B cell (primary cell): ENCODE measurements at regions not wholly inside any gene's neighbourhood (a gene's known extent, or its start where the extent isn't known, plus 50 kb on each side); places are given as distances from the start of the nearest gene placed in this dataset.

Experiments
- ATAC-seq: fragments of 200-7000 bp; cut with Tn5 transposase; one replicate; pipeline ENCODE4 v1.10.0; 2021; ENCODE audit warnings: low read depth, mild to moderate bottlenecking, moderate number of reproducible peaks, moderate library complexity
- CTCF ChIA-PET: fragments of 350-600 bp; sonication (Branson Sonifier 250); formaldehyde crosslinking; loops from one replicate; lab custom pipeline; 2021; ENCODE audit warnings: antibody characterized with exemption, inconsistent platforms; lab: Charles Lee
- POLR2A ChIA-PET: fragments of 350-600 bp; sonication (Branson Sonifier 250); formaldehyde crosslinking; loops from one replicate; lab custom pipeline; 2021; ENCODE audit warnings: antibody characterized with exemption; lab: Charles Lee
- DNase-seq: peaks from one replicate; pipeline ENCODE4 v3.0.0; 2013
- H2AFZ ChIP-seq: 2 replicates; pipeline ENCODE4 v1.6.1; 2012; ENCODE audit warnings: mild to moderate bottlenecking, low read depth, low read length; ENCODE audit not compliant: insufficient read depth, poor library complexity, severe bottlenecking
- H3K27ac ChIP-seq, 2 donors: 1 replicate in 1 of 2; 2 replicates in 1 of 2; pipeline ENCODE4 v1.5.1; 2012 to 2013; ENCODE audit warnings: low read length in 2 of 2, mild to moderate bottlenecking in 2 of 2, moderate library complexity in 1 of 2
- H3K27me3 ChIP-seq, 4 experiments: fragments of 200-600 bp in 1 of 4; sonication (generic) in 1 of 4; replicated peaks in 1 of 4; 1 replicate in 2 of 4; 2 replicates in 2 of 4; pipeline versions ENCODE4 v1.6.1 to v1.7.0; 2013 to 2016; ENCODE audit warnings: low read length in 3 of 4, mild to moderate bottlenecking in 2 of 4, mixed read lengths in 1 of 4, moderate library complexity in 1 of 4; ENCODE audit not compliant: insufficient read depth in 4 of 4, control insufficient read depth in 3 of 4; ENCODE audit errors: control extremely low read depth in 1 of 4
- H3K36me3 ChIP-seq, 2 experiments: replicated peaks in 1 of 2; 1 replicate in 1 of 2; 2 replicates in 1 of 2; pipeline versions ENCODE4 v1.6.1 to v1.7.1; 2013; ENCODE audit warnings: low read length in 1 of 2; ENCODE audit not compliant: insufficient read depth in 2 of 2, control insufficient read depth in 1 of 2; ENCODE audit errors: control extremely low read depth in 1 of 2, extremely low read depth in 1 of 2
- H3K4me1 ChIP-seq, 2 donors: fragments of 200-600 bp in 1 of 2; sonication (generic) in 1 of 2; 1 replicate in 1 of 2; 2 replicates in 1 of 2; pipeline versions ENCODE4 v1.5.1 to v1.6.1; 2013 to 2017; ENCODE audit warnings: low read length in 2 of 2; ENCODE audit not compliant: control insufficient read depth in 2 of 2, insufficient read depth in 2 of 2
- H3K4me2 ChIP-seq: replicated peaks from 2 replicates; pipeline ENCODE3; 2012; ENCODE audit warnings: mild to moderate bottlenecking, low read depth, low read length; ENCODE audit not compliant: poor library complexity, severe bottlenecking
- H3K4me3 ChIP-seq, 5 experiments: fragments of 200-600 bp in 1 of 5; sonication (generic) in 1 of 5; 1 replicate in 3 of 5; 2 replicates in 2 of 5; pipeline versions ENCODE4 v1.5.1 to v1.7.0; 2011 to 2016; ENCODE audit warnings: low read length in 4 of 5, mild to moderate bottlenecking in 4 of 5, low read depth in 2 of 5, control low read depth in 1 of 5, moderate library complexity in 1 of 5; ENCODE audit not compliant: insufficient read depth in 1 of 5; ENCODE audit errors: control extremely low read depth in 1 of 5, extremely low read depth in 1 of 5
- H3K79me2 ChIP-seq: fragments of 200-600 bp; sonication (generic); one replicate; pipeline ENCODE4 v1.6.0; 2016; ENCODE audit warnings: low read length; ENCODE audit not compliant: control insufficient read depth, insufficient read depth
- H3K9ac ChIP-seq: fragments of 200-600 bp; sonication (generic); 2 replicates; pipeline ENCODE4 v1.6.1; 2017; ENCODE audit warnings: mild to moderate bottlenecking, low read length, moderate library complexity
- H3K9me3 ChIP-seq, 3 donors: one replicate each; pipeline versions ENCODE4 v1.6.1 to v1.7.1; 2013; ENCODE audit warnings: low read length in 2 of 3; ENCODE audit not compliant: control insufficient read depth in 2 of 3, insufficient read depth in 1 of 3; ENCODE audit errors: control extremely low read depth in 1 of 3
- H4K20me1 ChIP-seq: 2 replicates; pipeline ENCODE4 v1.6.0; 2012; ENCODE audit warnings: mild to moderate bottlenecking, low read length; ENCODE audit not compliant: insufficient read depth, control insufficient read depth, poor library complexity, severe bottlenecking
- H3K27ac Mint-ChIP-seq: one replicate; pipeline ENCODE4 v1.8.0; 2021; ENCODE audit warnings: mixed read lengths
- H3K27me3 Mint-ChIP-seq: one replicate; pipeline ENCODE4 v1.8.0; 2021; ENCODE audit warnings: mixed read lengths
- H3K4me1 Mint-ChIP-seq: one replicate; pipeline ENCODE4 v1.8.0; 2021; ENCODE audit warnings: mixed read lengths
- H3K4me3 Mint-ChIP-seq: one replicate; pipeline ENCODE4 v1.8.0; 2021; ENCODE audit warnings: mixed read lengths
- H3K9me3 Mint-ChIP-seq: one replicate; pipeline ENCODE4 v1.8.0; 2022; ENCODE audit warnings: mixed read lengths; ENCODE audit not compliant: insufficient read depth
- EZH2 ChIP-seq: IDR thresholded peaks from 2 replicates; pipeline ENCODE4 v1.6.1; 2012; ENCODE audit warnings: borderline replicate concordance, low read depth, mild to moderate bottlenecking, moderate library complexity, low read length; ENCODE audit not compliant: insufficient read depth, poor library complexity, severe bottlenecking
- WGBS: methylation state at CpG from one replicate; pipeline ENCODE4 v1.1.5; 2013; ENCODE audit warnings: missing lambda C conversion rate; ENCODE audit not compliant: insufficient coverage; 5-methylcytosine and 5-hydroxymethylcytosine counted together
- intact Hi-C: fragments of 100-400 bp; cut with micrococcal nuclease; formaldehyde crosslinking; loops from one replicate; pipeline ENCODE4 v1.10.0; 2022
- TF ChIP-seq, protein P1 (sequence below): fragments of 200-600 bp; IDR thresholded peaks from one replicate; pipeline ENCODE4 v1.8.0; 2022; ENCODE audit warnings: antibody characterized with exemption, mild to moderate bottlenecking

DNA sequence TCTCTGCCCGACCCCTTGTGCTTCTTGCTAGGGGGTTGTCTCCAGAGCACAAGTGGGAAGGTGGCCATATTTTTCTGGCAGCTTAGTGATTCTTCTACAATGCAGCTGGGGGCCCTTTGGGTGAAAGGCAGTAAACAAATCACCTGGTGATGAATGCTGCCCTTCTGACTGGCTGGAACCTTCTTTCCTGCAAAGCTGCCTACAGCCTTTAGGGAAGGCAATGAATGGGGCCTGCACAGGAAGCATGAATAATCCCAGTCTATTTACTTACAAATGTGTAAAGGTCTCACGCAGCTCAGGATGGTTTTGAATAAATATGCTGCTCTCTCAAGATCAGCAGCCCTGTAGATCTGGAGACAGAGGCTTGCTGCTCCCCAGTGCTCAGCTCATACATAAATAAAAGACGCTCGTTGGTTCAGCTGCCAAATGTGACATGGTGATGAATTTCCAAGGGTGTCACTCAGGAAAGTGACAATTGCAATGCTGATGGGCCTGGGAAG, 289.2 kb downstream of the TDRD15 start:
- intact Hi-C loops: no loop called here
- H3K9ac ChIP-seq: no peak overlapping the region
- no peak for ATAC-seq
- POLR2A ChIA-PET: no interaction called here
- no peak overlapping the region for H3K27ac ChIP-seq
- H3K4me2 ChIP-seq: no peak overlapping the region
- no peaks in the 10 kb centered on the region for H3K9me3 ChIP-seq
- Mint-ChIP-seq H3K9me3 (no peaks in the 10 kb centered on the region), H3K4me3 (no peak overlapping the region), H3K27me3 (no peaks in the 10 kb centered on the region), H3K4me1 (no peaks in the 10 kb centered on the region), H3K27ac (no peak overlapping the region)
- H3K27me3 ChIP-seq: no peaks in the 10 kb centered on the region
- no peak overlapping the region for H3K4me3 ChIP-seq
- DNase-seq: no peak
- CTCF ChIA-PET: no interaction called here
- no peaks in the 10 kb centered on the region for H3K36me3 ChIP-seq
- H3K79me2 ChIP-seq: no peaks in the 10 kb centered on the region
- H3K4me1 ChIP-seq: no peaks in the 10 kb centered on the region
- 75% methylated on average over 4 of the region's 4 CpGs for WGBS
- no peak overlapping the region for H2AFZ ChIP-seq
- TF ChIP-seq, protein P1, sequence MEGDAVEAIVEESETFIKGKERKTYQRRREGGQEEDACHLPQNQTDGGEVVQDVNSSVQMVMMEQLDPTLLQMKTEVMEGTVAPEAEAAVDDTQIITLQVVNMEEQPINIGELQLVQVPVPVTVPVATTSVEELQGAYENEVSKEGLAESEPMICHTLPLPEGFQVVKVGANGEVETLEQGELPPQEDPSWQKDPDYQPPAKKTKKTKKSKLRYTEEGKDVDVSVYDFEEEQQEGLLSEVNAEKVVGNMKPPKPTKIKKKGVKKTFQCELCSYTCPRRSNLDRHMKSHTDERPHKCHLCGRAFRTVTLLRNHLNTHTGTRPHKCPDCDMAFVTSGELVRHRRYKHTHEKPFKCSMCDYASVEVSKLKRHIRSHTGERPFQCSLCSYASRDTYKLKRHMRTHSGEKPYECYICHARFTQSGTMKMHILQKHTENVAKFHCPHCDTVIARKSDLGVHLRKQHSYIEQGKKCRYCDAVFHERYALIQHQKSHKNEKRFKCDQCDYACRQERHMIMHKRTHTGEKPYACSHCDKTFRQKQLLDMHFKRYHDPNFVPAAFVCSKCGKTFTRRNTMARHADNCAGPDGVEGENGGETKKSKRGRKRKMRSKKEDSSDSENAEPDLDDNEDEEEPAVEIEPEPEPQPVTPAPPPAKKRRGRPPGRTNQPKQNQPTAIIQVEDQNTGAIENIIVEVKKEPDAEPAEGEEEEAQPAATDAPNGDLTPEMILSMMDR: no peak
- TF ChIP-seq EZH2: no peak
- no peaks in the 10 kb centered on the region for H4K20me1 ChIP-seq

DNA sequence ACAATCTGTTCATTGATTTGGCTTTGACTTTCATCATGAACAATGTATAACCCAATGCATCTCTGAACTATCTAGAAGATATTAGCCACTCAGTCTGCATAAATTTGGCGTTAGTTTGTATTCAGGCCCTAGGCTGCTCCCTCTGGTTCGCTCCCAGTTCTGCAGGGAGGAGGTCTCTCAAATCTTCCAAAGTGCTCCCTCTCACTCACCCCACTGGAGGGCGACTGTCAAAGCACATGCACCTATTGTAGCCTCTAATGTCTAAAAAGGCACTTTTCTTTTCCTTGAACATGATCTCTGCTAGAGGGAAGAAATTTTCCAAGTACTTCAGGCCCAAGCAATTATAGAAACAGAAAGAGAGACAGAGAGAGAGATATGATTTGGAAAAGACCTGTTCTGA, 291.5 kb downstream of the TDRD15 start:
- Mint-ChIP-seq H3K27ac (no peak overlapping the region), H3K4me1 (no peaks in the 10 kb centered on the region), H3K4me3 (no peak overlapping the region), H3K9me3 (no peaks in the 10 kb centered on the region), H3K27me3 (no peaks in the 10 kb centered on the region)
- Histone ChIP-seq H3K4me2 (no peak overlapping the region), H3K9me3 (no peaks in the 10 kb centered on the region), H3K9ac (no peak overlapping the region), H3K4me1 (no peaks in the 10 kb centered on the region), H4K20me1 (no peaks in the 10 kb centered on the region), H3K36me3 (no peaks in the 10 kb centered on the region), H3K27me3 (no peaks in the 10 kb centered on the region), H2AFZ (no peak overlapping the region), H3K27ac (no peak overlapping the region), H3K79me2 (no peaks in the 10 kb centered on the region), H3K4me3 (no peak overlapping the region)
- POLR2A ChIA-PET: no interaction called here
- WGBS: 50% methylated on average over 2 of the region's 3 CpGs
- TF ChIP-seq, protein P1: no peak
- TF ChIP-seq EZH2: no peak
- no peak for DNase-seq
- CTCF ChIA-PET: no interaction called here
- intact Hi-C loops: no loop called here
- no peak for ATAC-seq
